ENCODE measurements at regions not wholly inside any gene's neighbourhood (a gene's known extent, or its start where the extent isn't known, plus 50 kb on each side); places are given as distances from the start of the nearest gene placed in this dataset.
"Not testable (repeated sequence)": the region's sequence is repeated elsewhere in the genome, so short reads cannot be mapped to it uniquely, and the experiment has no call there.

DNA sequence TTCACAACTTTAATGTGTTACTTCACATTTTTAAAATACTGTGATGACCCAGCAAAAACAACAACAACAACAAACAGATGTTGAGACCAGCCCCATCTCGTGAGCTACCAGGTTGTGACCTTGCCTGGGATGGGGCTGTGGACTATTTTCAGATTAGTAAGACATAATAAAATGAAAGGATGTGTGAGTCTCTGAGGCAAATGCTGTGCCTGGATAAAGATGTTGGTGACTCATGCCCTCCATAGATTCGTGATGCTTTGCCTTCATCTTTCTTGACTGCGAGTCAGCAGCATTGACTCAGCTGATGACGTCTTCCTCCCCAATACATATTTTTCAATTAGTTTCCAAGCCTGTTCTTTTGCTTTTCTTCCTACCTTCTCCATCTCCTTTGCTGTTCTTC, 453.0 kb upstream of the CFAP20DC start:
- peak; percentile 17 to 26 for DNase-seq (ENCODE audit: low read depth in 2 of 2)

GRCh38 chr3:59499954-59500353, 450.1 kb upstream of the CFAP20DC start:
- no peak for DNase-seq (ENCODE audit: low read depth in 2 of 2)

DNA sequence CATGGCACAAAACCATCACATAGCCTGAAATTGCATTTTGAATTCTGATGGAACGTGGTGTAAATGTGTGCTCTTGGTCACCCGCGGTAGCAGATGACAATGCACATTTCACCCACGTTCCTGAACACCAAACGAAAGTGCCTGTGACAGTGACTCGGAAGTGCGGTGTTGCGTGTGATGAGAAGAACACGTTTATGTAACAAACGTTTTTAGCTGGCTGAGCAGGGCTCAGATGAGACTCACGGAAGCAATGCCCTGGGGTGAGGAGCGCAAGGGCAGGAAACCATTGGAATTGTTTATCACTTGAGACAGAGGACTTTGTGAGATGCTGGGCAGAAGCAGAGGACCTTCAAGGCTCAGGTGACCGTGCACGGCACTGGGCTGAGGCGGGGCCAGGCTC, 449.2 kb upstream of the CFAP20DC start:
- DNase-seq (ENCODE audit: low read depth in 2 of 2) = no peak

- DNase-seq (ENCODE audit: low read depth in 2 of 2) = no peak
These were observed 446.4 kb upstream of the CFAP20DC start for GRCh38 chr3:59496250-59496649.

DNA sequence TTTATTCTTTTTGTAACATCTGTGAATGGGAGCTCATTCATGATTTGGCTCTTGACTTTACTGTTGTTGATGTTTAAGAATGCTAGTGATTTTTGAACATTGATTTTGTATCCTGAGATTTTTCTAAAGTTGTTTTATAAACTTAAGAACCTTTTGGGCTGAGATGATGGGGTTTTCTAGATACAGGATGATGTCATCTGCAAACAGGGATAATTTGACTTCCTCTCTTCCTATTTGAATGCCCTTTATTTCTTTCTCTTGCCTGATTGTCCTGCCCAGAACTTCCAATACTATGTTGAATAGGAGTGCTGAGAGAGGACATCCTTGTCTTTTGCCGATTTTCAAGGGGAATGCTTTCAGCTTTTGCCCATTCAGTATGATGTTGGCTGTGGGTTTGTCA, 445.1 kb upstream of the CFAP20DC start:
- DNase-seq (ENCODE audit: low read depth in 2 of 2) = not testable (repeated sequence)

GRCh38 chr3:59486520-59486919, 436.7 kb upstream of the CFAP20DC start:
- DNase-seq (ENCODE audit: low read depth in 2 of 2) = no peak

GRCh38 chr3:59483191-59483590, 433.4 kb upstream of the CFAP20DC start:
- DNase-seq (ENCODE audit: low read depth in 2 of 2) = no peak

- DNase-seq (ENCODE audit: low read depth in 2 of 2) = no peak
These were observed 432.9 kb upstream of the CFAP20DC start for GRCh38 chr3:59482684-59483083.

- no peak for DNase-seq (ENCODE audit: low read depth in 2 of 2)
These were observed 432.1 kb upstream of the CFAP20DC start for GRCh38 chr3:59481776-59482400.

- DNase-seq (ENCODE audit: low read depth in 2 of 2) = no peak
These were observed 430.7 kb upstream of the CFAP20DC start for GRCh38 chr3:59480486-59480995.

GRCh38 chr3:59473636-59474035, 423.8 kb upstream of the CFAP20DC start:
- DNase-seq (ENCODE audit: low read depth in 2 of 2) = no peak

- no peak for DNase-seq (ENCODE audit: low read depth in 2 of 2)
These were observed 422.7 kb upstream of the CFAP20DC start for GRCh38 chr3:59472541-59472940.

DNA sequence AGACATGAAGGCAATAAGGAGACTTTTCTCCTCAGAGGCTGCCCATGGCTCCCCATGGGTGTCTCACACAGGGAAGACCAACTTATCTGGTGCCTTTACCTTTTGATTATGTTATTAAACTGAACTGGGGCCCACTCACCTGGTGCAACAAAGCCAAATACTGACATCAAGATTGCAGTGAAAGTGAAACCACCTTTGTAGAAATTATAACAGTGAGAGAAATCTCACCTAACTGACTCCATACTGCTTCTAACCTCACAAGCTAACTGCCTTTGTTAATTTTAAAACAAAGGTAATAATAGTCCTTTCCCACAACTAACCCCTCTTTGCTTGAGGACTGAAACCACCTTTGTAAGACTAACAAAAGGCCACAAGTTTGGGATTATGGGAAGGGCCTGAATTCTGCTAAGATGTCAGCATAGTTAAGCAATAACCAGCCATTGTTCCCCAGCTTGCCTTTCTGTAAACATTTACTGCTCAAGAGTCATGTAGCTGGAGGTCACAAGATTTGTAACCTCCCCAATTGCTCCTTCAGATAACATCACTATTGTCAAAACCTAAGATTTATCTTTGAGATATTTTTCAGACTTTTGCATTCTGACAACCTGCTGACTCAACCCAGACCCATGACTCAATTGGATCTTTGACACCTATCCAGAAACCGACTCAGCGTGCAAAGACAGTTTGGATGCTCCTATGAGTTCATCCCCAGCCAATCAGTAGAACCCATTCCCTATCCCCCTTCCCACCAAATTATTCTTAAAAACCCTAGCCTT, 420.3 kb upstream of the CFAP20DC start:
- peak in 1 of 2 donors; percentile 23 for DNase-seq (ENCODE audit: low read depth in 2 of 2)

DNA sequence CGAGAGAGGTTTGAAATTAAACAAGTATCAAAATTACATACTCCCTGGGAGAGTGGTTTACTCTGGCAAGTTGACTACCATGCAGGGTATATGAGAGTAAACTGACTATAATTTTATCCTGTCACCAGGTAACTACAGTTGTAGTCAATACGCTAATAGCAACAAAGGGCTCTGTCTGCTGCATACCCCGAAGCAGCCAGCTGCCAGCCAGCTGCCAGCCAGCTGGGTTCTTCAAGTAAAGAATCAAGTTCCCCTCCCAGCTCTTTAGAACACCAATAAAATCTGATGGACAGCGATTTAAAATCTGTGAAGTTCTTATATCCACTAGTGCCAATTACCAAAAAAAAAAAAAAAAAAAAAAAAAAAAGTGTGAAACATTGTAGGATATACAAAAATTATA, 417.7 kb upstream of the CFAP20DC start:
- DNase-seq (ENCODE audit: low read depth in 2 of 2) = no peak

- DNase-seq (ENCODE audit: low read depth in 2 of 2) = no peak
These were observed 414.4 kb upstream of the CFAP20DC start for GRCh38 chr3:59464187-59464586.

GRCh38 chr3:59463253-59463652, 413.4 kb upstream of the CFAP20DC start:
- DNase-seq (ENCODE audit: low read depth in 2 of 2) = no peak

GRCh38 chr3:59460068-59460467, 410.2 kb upstream of the CFAP20DC start:
- DNase-seq (ENCODE audit: low read depth in 2 of 2) = no peak

GRCh38 chr3:59456852-59457485, 407.1 kb upstream of the CFAP20DC start:
- DNase-seq (ENCODE audit: low read depth in 2 of 2) = peak in 1 of 2 donors; percentile 26

- DNase-seq (ENCODE audit: low read depth in 2 of 2) = no peak
These were observed 402.2 kb upstream of the CFAP20DC start for GRCh38 chr3:59451800-59452746.

DNA sequence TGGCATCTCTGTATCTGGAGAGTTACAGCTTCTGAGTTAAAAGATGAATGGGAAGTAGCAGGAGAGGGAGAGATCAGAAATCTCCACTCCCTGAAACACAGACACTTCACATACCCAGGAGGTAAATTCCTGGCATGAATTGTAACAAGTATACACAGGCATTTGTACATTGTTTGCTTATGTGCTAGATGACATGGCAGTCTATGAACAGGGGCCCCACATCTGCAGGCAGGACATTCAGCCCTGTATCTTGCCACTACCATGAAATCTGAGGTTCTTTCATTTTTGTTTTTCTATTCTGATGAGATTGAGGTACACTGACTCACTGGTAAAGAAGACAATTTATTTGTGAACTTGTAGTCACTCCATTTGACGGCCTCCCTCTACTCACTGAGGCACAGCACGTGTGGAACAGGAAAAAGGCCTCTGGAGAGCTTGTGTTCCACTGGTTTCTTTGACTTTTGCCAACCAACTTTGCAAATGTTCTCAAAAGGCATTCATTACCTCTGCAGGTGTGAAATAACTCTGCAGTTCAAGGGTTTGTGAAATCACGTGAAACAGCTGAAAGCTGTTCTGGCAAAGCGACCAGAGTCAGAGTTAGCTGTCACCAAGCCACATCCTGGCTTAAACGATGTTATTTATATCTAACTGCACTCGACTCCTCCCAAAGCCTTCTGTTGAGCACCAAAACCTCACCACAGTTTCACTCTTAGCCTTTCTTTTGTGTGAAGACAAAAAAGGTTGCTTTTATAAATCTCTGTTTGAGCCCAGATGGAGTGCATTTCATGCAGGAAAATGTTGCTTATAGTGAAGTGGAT, 401.3 kb upstream of the CFAP20DC start:
- peak in 1 of 2 donors; percentile 24 for DNase-seq (ENCODE audit: low read depth in 2 of 2)

GRCh38 chr3:59450437-59450836, 400.6 kb upstream of the CFAP20DC start:
- no peak for DNase-seq (ENCODE audit: low read depth in 2 of 2)
